ENCODE measurements at regions not wholly inside any gene's neighbourhood (a gene's known extent, or its start where the extent isn't known, plus 50 kb on each side); places are given as distances from the start of the nearest gene placed in this dataset.

DNA sequence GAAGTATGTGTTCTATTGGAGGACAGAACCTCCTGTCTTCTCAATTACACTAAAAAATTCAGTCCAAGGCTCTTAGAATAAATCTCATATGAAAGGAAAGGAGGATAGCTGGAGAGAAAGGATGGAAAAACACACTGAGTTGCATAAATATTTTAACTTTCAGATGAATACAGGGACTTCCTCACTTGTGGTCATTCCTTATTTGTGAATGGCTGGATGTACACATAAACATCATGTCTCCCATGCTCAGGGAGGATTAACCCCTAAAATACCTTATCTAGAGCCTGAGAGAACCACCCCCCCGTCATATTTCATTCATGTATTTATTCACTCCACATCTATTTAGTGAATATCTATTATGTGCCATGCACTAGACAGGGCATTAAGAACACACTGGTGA, 217.6 kb upstream of the CITED2 start:
- Histone ChIP-seq H4K8ac (ENCODE audit: low read length) (no peak overlapping the region), H3K4me3 (ENCODE audit: insufficient read depth in 1 of 2, low read depth in 1 of 2, low read length in 2 of 2) (no peak overlapping the region), H2BK5ac (ENCODE audit: low read depth, low read length, poor library complexity, severe bottlenecking) (no peak overlapping the region), H3K79me1 (replicated peaks; ENCODE audit: low read length, poor library complexity, severe bottlenecking) (no peaks in the 10 kb centered on the region), H2AK5ac (ENCODE audit: low read length, severe bottlenecking) (no peak overlapping the region), H3K4me1 (ENCODE audit: control insufficient read depth, insufficient read depth, low read depth, low read length) (peaks cover 5% of the 10 kb centered on the region), H3K14ac (ENCODE audit: low read length in 2 of 2) (no peak overlapping the region), H3K4me2 (ENCODE audit: low read length, poor library complexity, severe bottlenecking) (no peak overlapping the region), H2AFZ (ENCODE audit: low read depth, low read length) (no peak overlapping the region), H2BK120ac (ENCODE audit: low read depth, low read length) (no peak overlapping the region), H3K4ac (ENCODE audit: low read depth in 1 of 2, low read length in 2 of 2) (no peak overlapping the region), H2BK12ac (ENCODE audit: low read length in 2 of 2) (no peak overlapping the region), H3K27ac (ENCODE audit: low read length, poor library complexity, severe bottlenecking) (no peak overlapping the region), H4K91ac (ENCODE audit: low read length) (no peak overlapping the region), H3K9ac (ENCODE audit: low read length) (no peak overlapping the region), H3K18ac (ENCODE audit: low read depth in 1 of 2, low read length in 2 of 2) (no peak overlapping the region), H3K9me3 (ENCODE audit: control insufficient read depth, low read length) (no peaks in the 10 kb centered on the region), H2BK15ac (ENCODE audit: low read depth, poor library complexity, severe bottlenecking) (no peak overlapping the region), H3K36me3 (ENCODE audit: control insufficient read depth in 1 of 2, insufficient read depth in 2 of 2, low read depth in 1 of 2, low read length in 2 of 2) (no peaks in the 10 kb centered on the region), H3K23ac (ENCODE audit: low read length in 2 of 2) (no peak overlapping the region), H3K27me3 (ENCODE audit: control insufficient read depth in 1 of 2, insufficient read depth in 1 of 2, low read length in 2 of 2) (no peaks in the 10 kb centered on the region)
- peak; percentile 55 for DNase-seq
- WGBS = 63% methylated on average over 1 of the region's 1 CpG

DNA sequence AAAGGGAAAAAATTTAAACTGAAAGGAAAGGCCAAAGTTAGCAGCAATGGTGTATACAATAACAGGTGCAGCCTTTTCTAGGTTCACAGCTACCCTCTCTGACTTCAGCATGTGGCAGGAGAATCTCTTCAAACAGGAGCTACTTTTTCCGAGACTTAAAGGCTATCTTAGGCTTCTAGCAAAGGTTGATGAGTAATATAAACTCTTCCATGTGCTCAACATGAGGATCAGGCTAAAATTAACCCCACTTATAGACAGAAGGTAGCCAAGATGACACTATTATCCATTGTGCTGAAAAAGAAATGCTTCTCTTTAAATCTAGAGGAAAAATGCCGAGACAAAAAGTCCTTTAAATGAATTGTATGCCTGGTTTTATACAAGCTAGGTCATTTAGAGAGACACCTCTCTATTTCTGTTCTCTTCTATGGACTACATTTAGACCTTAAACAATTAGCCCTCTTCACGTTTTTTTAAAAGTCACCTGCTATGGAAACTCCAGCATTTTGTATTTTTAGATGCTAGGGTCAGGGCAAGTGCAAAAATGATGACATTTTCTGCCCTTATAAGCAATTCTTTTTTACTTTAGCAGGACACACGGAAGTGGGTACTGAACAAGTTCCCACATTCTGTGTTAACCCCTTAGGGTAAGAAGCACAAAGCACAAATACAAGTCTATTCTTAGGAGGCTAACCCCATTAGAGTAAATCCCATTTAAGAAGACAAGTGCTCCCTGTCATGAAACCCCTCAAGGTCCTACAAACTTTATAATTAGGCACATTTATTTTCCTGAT, 216.8 kb upstream of the CITED2 start:
- no peak overlapping the region for H3K4me2 ChIP-seq (ENCODE audit: low read length, poor library complexity, severe bottlenecking)
- no peak overlapping the region for H3K23ac ChIP-seq (ENCODE audit: low read length in 2 of 2)
- no peak overlapping the region for H3K4me3 ChIP-seq (ENCODE audit: insufficient read depth in 1 of 2, low read depth in 1 of 2, low read length in 2 of 2)
- no peaks in the 10 kb centered on the region for H3K79me1 ChIP-seq (replicated peaks; ENCODE audit: low read length, poor library complexity, severe bottlenecking)
- no peak overlapping the region for H3K18ac ChIP-seq (ENCODE audit: low read depth in 1 of 2, low read length in 2 of 2)
- H2BK5ac ChIP-seq (ENCODE audit: low read depth, low read length, poor library complexity, severe bottlenecking) = no peak overlapping the region
- H3K14ac ChIP-seq (ENCODE audit: low read length in 2 of 2) = no peak overlapping the region
- H3K27ac ChIP-seq (ENCODE audit: low read length, poor library complexity, severe bottlenecking) = no peak overlapping the region
- no peaks in the 10 kb centered on the region for H3K27me3 ChIP-seq (ENCODE audit: control insufficient read depth in 1 of 2, insufficient read depth in 1 of 2, low read length in 2 of 2)
- H2BK120ac ChIP-seq (ENCODE audit: low read depth, low read length) = no peak overlapping the region
- H2BK15ac ChIP-seq (ENCODE audit: low read depth, poor library complexity, severe bottlenecking) = no peak overlapping the region
- no peaks in the 10 kb centered on the region for H3K36me3 ChIP-seq (ENCODE audit: control insufficient read depth in 1 of 2, insufficient read depth in 2 of 2, low read depth in 1 of 2, low read length in 2 of 2)
- H4K91ac ChIP-seq (ENCODE audit: low read length) = no peak overlapping the region
- DNase-seq = peak; percentile 70
- WGBS = 78% methylated on average over 2 of the region's 4 CpGs
- H3K9me3 ChIP-seq (ENCODE audit: control insufficient read depth, low read length) = no peaks in the 10 kb centered on the region
- no peak overlapping the region for H4K8ac ChIP-seq (ENCODE audit: low read length)
- no peak overlapping the region for H2BK12ac ChIP-seq (ENCODE audit: low read length in 2 of 2)
- no peak overlapping the region for H3K9ac ChIP-seq (ENCODE audit: low read length)
- peaks cover 5% of the 10 kb centered on the region for H3K4me1 ChIP-seq (ENCODE audit: control insufficient read depth, insufficient read depth, low read depth, low read length)
- H2AFZ ChIP-seq (ENCODE audit: low read depth, low read length) = no peak overlapping the region
- H2AK5ac ChIP-seq (ENCODE audit: low read length, severe bottlenecking) = no peak overlapping the region
- H3K4ac ChIP-seq (ENCODE audit: low read depth in 1 of 2, low read length in 2 of 2) = no peak overlapping the region

DNA sequence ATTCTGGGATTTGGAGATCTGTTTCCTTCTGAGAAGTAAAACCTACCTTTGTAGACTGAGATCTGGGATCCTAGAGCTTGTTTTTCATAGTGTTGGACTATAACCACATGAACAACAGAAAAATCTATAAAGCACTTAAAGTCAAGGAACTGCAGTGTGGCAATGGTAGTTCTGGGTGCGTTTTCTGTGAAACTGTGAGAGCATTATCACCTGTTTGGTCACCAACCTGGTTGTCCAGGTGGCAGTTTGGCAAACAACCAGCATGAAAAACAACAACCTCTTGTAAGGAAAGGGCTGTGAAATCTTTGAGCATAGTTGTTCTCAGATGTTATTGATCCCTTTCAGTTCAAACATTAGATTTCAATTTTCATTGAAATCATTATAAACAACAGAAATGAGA, 215.8 kb upstream of the CITED2 start:
- Histone ChIP-seq H2AFZ (ENCODE audit: low read depth, low read length) (no peak overlapping the region), H3K14ac (ENCODE audit: low read length in 2 of 2) (no peak overlapping the region), H3K4me1 (ENCODE audit: control insufficient read depth, insufficient read depth, low read depth, low read length) (peaks cover 5% of the 10 kb centered on the region), H4K91ac (ENCODE audit: low read length) (no peak overlapping the region), H3K27me3 (ENCODE audit: control insufficient read depth in 1 of 2, insufficient read depth in 1 of 2, low read length in 2 of 2) (no peaks in the 10 kb centered on the region), H2BK15ac (ENCODE audit: low read depth, poor library complexity, severe bottlenecking) (no peak overlapping the region), H2BK120ac (ENCODE audit: low read depth, low read length) (peak overlapping the region; percentile 27), H3K4ac (ENCODE audit: low read depth in 1 of 2, low read length in 2 of 2) (no peak overlapping the region), H3K18ac (ENCODE audit: low read depth in 1 of 2, low read length in 2 of 2) (peak overlapping the region in 1 of 2 experiments; percentile 31), H2BK12ac (ENCODE audit: low read length in 2 of 2) (peak overlapping the region; percentile 51 to 59), H2BK5ac (ENCODE audit: low read depth, low read length, poor library complexity, severe bottlenecking) (no peak overlapping the region), H3K27ac (ENCODE audit: low read length, poor library complexity, severe bottlenecking) (no peak overlapping the region), H3K9me3 (ENCODE audit: control insufficient read depth, low read length) (no peaks in the 10 kb centered on the region), H3K4me2 (ENCODE audit: low read length, poor library complexity, severe bottlenecking) (no peak overlapping the region), H3K79me1 (replicated peaks; ENCODE audit: low read length, poor library complexity, severe bottlenecking) (no peaks in the 10 kb centered on the region), H3K23ac (ENCODE audit: low read length in 2 of 2) (no peak overlapping the region), H3K9ac (ENCODE audit: low read length) (no peak overlapping the region), H3K4me3 (ENCODE audit: insufficient read depth in 1 of 2, low read depth in 1 of 2, low read length in 2 of 2) (no peak overlapping the region), H2AK5ac (ENCODE audit: low read length, severe bottlenecking) (peak overlapping the region; percentile 53), H3K36me3 (ENCODE audit: control insufficient read depth in 1 of 2, insufficient read depth in 2 of 2, low read depth in 1 of 2, low read length in 2 of 2) (no peaks in the 10 kb centered on the region), H4K8ac (ENCODE audit: low read length) (no peak overlapping the region)
- DNase-seq = no peak
- 100% methylated on average over 1 of the region's 1 CpG for WGBS

DNA sequence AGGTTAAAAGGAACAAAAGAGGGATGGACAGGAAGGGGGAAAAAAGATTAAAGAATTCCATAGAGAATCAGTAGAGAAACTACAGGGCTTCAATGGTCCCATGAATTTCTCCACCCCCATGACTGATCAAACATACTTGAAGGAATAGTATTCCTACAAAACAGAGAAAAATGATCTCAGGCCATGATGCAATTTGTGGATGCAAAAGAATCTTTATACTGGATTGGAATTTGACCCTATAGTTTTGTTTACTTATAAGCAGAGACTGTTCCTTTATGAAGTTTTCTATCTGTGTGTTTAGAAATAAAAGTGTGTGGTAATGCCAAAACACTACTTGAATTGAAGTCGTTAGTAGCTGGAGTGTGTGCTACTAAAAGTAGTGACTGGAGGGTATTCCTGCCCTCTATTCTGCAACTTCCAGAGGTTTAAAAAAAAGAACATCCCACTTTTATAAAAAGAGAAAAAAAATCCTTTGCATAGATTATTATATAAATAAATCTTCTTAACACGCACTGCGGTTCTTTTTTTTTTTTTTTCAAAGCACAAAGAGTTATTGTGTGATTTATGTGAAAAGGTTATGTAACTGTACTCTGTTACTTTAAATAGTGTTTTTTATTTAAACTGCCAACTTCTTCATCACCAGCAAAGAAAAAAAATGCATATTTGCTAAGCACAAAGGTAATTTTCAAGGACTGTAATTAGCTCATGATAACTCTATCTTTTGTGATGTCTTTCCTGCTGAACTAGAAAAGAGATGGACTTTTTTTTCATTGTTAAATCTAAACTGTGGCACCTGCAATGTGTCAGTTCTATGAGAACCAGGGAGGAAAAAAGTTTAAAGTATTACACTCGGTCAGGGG, 214.5 kb upstream of the CITED2 start:
- Histone ChIP-seq H4K8ac (ENCODE audit: low read length) (no peak overlapping the region), H3K27ac (ENCODE audit: low read length, poor library complexity, severe bottlenecking) (peak overlapping the region; percentile 98)

More for the DNA sequence above, 214.5 kb upstream of the CITED2 start:
- Histone ChIP-seq H3K14ac (ENCODE audit: low read length in 2 of 2) (no peak overlapping the region), H2BK12ac (ENCODE audit: low read length in 2 of 2) (no peak overlapping the region), H3K18ac (ENCODE audit: low read depth in 1 of 2, low read length in 2 of 2) (no peak overlapping the region), H2AK5ac (ENCODE audit: low read length, severe bottlenecking) (no peak overlapping the region), H2BK5ac (ENCODE audit: low read depth, low read length, poor library complexity, severe bottlenecking) (no peak overlapping the region), H3K4me2 (ENCODE audit: low read length, poor library complexity, severe bottlenecking) (no peak overlapping the region), H2AFZ (ENCODE audit: low read depth, low read length) (no peak overlapping the region), H2BK120ac (ENCODE audit: low read depth, low read length) (no peak overlapping the region), H3K36me3 (ENCODE audit: control insufficient read depth in 1 of 2, insufficient read depth in 2 of 2, low read depth in 1 of 2, low read length in 2 of 2) (no peaks in the 10 kb centered on the region), H3K79me1 (replicated peaks; ENCODE audit: low read length, poor library complexity, severe bottlenecking) (no peaks in the 10 kb centered on the region), H3K27me3 (ENCODE audit: control insufficient read depth in 1 of 2, insufficient read depth in 1 of 2, low read length in 2 of 2) (no peaks in the 10 kb centered on the region), H2BK15ac (ENCODE audit: low read depth, poor library complexity, severe bottlenecking) (no peak overlapping the region), H3K4me3 (ENCODE audit: insufficient read depth in 1 of 2, low read depth in 1 of 2, low read length in 2 of 2) (no peak overlapping the region), H3K23ac (ENCODE audit: low read length in 2 of 2) (no peak overlapping the region), H3K9me3 (ENCODE audit: control insufficient read depth, low read length) (no peaks in the 10 kb centered on the region), H4K91ac (ENCODE audit: low read length) (no peak overlapping the region), H3K9ac (ENCODE audit: low read length) (no peak overlapping the region), H3K4me1 (ENCODE audit: control insufficient read depth, insufficient read depth, low read depth, low read length) (peaks cover 2% of the 10 kb centered on the region), H3K4ac (ENCODE audit: low read depth in 1 of 2, low read length in 2 of 2) (no peak overlapping the region)
- peak; percentile 92 for DNase-seq
- 83% methylated on average over 1 of the region's 4 CpGs for WGBS
